Activated CD4-positive, alpha-beta T cell treated with anti-CD3 and anti-CD28 coated beads, Interleukin-2, amount 10 ng/mL, durations not matched to agents 7 days and 5 days (primary cell): ENCODE measurements at regions not wholly inside any gene's neighbourhood (a gene's known extent, or its start where the extent isn't known, plus 50 kb on each side); places are given as distances from the start of the nearest gene placed in this dataset.

Experiments used
- CTCF ChIA-PET: fragments of 350-600 bp; sonication (Branson Sonifier 250); formaldehyde crosslinking; loops from one replicate; lab custom pipeline; 2021; ENCODE audit warnings: antibody characterized with exemption; lab: Charles Lee
- POLR2A ChIA-PET: fragments of 350-600 bp; sonication (Branson Sonifier 250); formaldehyde crosslinking; loops from one replicate; lab custom pipeline; 2021; ENCODE audit warnings: antibody characterized with exemption; lab: Charles Lee
- DNase-seq: peaks from one replicate; pipeline ENCODE4 v3.0.0-alpha.2; 2020
- H3K27ac Mint-ChIP-seq: one replicate; pipeline ENCODE4 v1.8.0; 2021; ENCODE audit warnings: mild to moderate bottlenecking, moderate library complexity, mixed read lengths
- H3K27me3 Mint-ChIP-seq: one replicate; pipeline ENCODE4 v1.8.0; 2021; ENCODE audit warnings: mixed read lengths
- H3K36me3 Mint-ChIP-seq: one replicate; pipeline ENCODE4 v1.8.0; 2021; ENCODE audit warnings: low read depth, mixed read lengths
- H3K4me1 Mint-ChIP-seq: one replicate; pipeline ENCODE4 v1.8.0; 2021; ENCODE audit warnings: mixed read lengths
- H3K4me3 Mint-ChIP-seq: one replicate; pipeline ENCODE4 v1.8.0; 2021; ENCODE audit warnings: mild to moderate bottlenecking, moderate library complexity, mixed read lengths
- H3K9me3 Mint-ChIP-seq: one replicate; pipeline ENCODE4 v1.8.0; 2021; ENCODE audit warnings: mixed read lengths

- no peak for DNase-seq
- H3K36me3 Mint-ChIP-seq, result no peaks in the 10 kb centered on the region
- no peak overlapping the region for H3K4me3 Mint-ChIP-seq
- no peaks in the 10 kb centered on the region for H3K27me3 Mint-ChIP-seq
- ChIA-PET CTCF (no interaction called here), POLR2A (no interaction called here)
- no peaks in the 10 kb centered on the region for H3K4me1 Mint-ChIP-seq
- no peaks in the 10 kb centered on the region for H3K9me3 Mint-ChIP-seq
- H3K27ac Mint-ChIP-seq, result no peak overlapping the region
These were observed 426.8 kb upstream of the ADAMTS5 start for GRCh38 chr21:27393726-27394125.

GRCh38 chr21:27391990-27392389, 425.1 kb upstream of the ADAMTS5 start:
- Mint-ChIP-seq H3K9me3 (no peaks in the 10 kb centered on the region), H3K27me3 (no peaks in the 10 kb centered on the region), H3K4me1 (no peaks in the 10 kb centered on the region), H3K4me3 (no peak overlapping the region), H3K27ac (no peak overlapping the region), H3K36me3 (no peaks in the 10 kb centered on the region)
- ChIA-PET POLR2A (no interaction called here), CTCF (no interaction called here)
- DNase-seq, result no peak

- H3K9me3 Mint-ChIP-seq, result peaks cover 4% of the 10 kb centered on the region
- no peaks in the 10 kb centered on the region for H3K36me3 Mint-ChIP-seq
- no peak overlapping the region for H3K27ac Mint-ChIP-seq
- no peak overlapping the region for H3K4me3 Mint-ChIP-seq
- POLR2A ChIA-PET, result no interaction called here
- CTCF ChIA-PET, result no interaction called here
- DNase-seq, result no peak
- no peaks in the 10 kb centered on the region for H3K27me3 Mint-ChIP-seq
- H3K4me1 Mint-ChIP-seq, result no peaks in the 10 kb centered on the region
These were observed 423.5 kb upstream of the ADAMTS5 start for GRCh38 chr21:27390384-27390783.

GRCh38 chr21:27388825-27389224, 421.9 kb upstream of the ADAMTS5 start:
- Mint-ChIP-seq H3K4me3 (no peak overlapping the region), H3K27me3 (no peaks in the 10 kb centered on the region), H3K27ac (no peak overlapping the region), H3K36me3 (no peaks in the 10 kb centered on the region), H3K9me3 (peaks cover 4% of the 10 kb centered on the region), H3K4me1 (no peaks in the 10 kb centered on the region)
- no peak for DNase-seq
- POLR2A ChIA-PET, result no interaction called here
- CTCF ChIA-PET, result no interaction called here

- ChIA-PET POLR2A (no interaction called here), CTCF (no interaction called here)
- Mint-ChIP-seq H3K27me3 (no peaks in the 10 kb centered on the region), H3K4me3 (no peak overlapping the region), H3K9me3 (peaks cover 4% of the 10 kb centered on the region), H3K27ac (no peak overlapping the region), H3K4me1 (no peaks in the 10 kb centered on the region), H3K36me3 (no peaks in the 10 kb centered on the region)
- no peak for DNase-seq
These were observed 415.5 kb upstream of the ADAMTS5 start for GRCh38 chr21:27382404-27382803.

GRCh38 chr21:27380303-27380702, 413.4 kb upstream of the ADAMTS5 start:
- DNase-seq, result no peak
- Mint-ChIP-seq H3K4me1 (no peaks in the 10 kb centered on the region), H3K36me3 (no peaks in the 10 kb centered on the region), H3K27me3 (no peaks in the 10 kb centered on the region), H3K9me3 (peaks cover 2% of the 10 kb centered on the region), H3K4me3 (no peak overlapping the region), H3K27ac (no peak overlapping the region)
- ChIA-PET POLR2A (no interaction called here), CTCF (no interaction called here)

- Mint-ChIP-seq H3K4me1 (no peaks in the 10 kb centered on the region), H3K4me3 (no peak overlapping the region), H3K27me3 (no peaks in the 10 kb centered on the region), H3K9me3 (peaks cover 2% of the 10 kb centered on the region), H3K36me3 (no peaks in the 10 kb centered on the region), H3K27ac (no peak overlapping the region)
- ChIA-PET POLR2A (no interaction called here), CTCF (no interaction called here)
- DNase-seq, result no peak
These were observed 412.5 kb upstream of the ADAMTS5 start for GRCh38 chr21:27379354-27379753.

GRCh38 chr21:27372381-27372780, 405.5 kb upstream of the ADAMTS5 start:
- no peak for DNase-seq
- Mint-ChIP-seq H3K4me3 (no peak overlapping the region), H3K27me3 (no peaks in the 10 kb centered on the region), H3K9me3 (peaks cover 2% of the 10 kb centered on the region), H3K36me3 (no peaks in the 10 kb centered on the region), H3K27ac (no peak overlapping the region), H3K4me1 (no peaks in the 10 kb centered on the region)
- POLR2A ChIA-PET, result no interaction called here
- CTCF ChIA-PET, result no interaction called here

- H3K27ac Mint-ChIP-seq, result no peak overlapping the region
- no peak for DNase-seq
- no peaks in the 10 kb centered on the region for H3K4me1 Mint-ChIP-seq
- H3K4me3 Mint-ChIP-seq, result no peak overlapping the region
- POLR2A ChIA-PET, result no interaction called here
- H3K27me3 Mint-ChIP-seq, result no peaks in the 10 kb centered on the region
- CTCF ChIA-PET, result no interaction called here
- H3K9me3 Mint-ChIP-seq, result no peaks in the 10 kb centered on the region
- no peaks in the 10 kb centered on the region for H3K36me3 Mint-ChIP-seq
These were observed 405.1 kb upstream of the ADAMTS5 start for GRCh38 chr21:27371975-27372331.

- no peaks in the 10 kb centered on the region for H3K4me1 Mint-ChIP-seq
- H3K4me3 Mint-ChIP-seq, result no peak overlapping the region
- CTCF ChIA-PET, result no interaction called here
- no peak for DNase-seq
- POLR2A ChIA-PET, result no interaction called here
- H3K9me3 Mint-ChIP-seq, result no peaks in the 10 kb centered on the region
- no peaks in the 10 kb centered on the region for H3K27me3 Mint-ChIP-seq
- H3K27ac Mint-ChIP-seq, result no peak overlapping the region
- no peaks in the 10 kb centered on the region for H3K36me3 Mint-ChIP-seq
These were observed 404.5 kb upstream of the ADAMTS5 start for GRCh38 chr21:27371115-27371974.

- no peak overlapping the region for H3K27ac Mint-ChIP-seq
- H3K27me3 Mint-ChIP-seq, result no peaks in the 10 kb centered on the region
- H3K9me3 Mint-ChIP-seq, result no peaks in the 10 kb centered on the region
- ChIA-PET CTCF (no interaction called here), POLR2A (no interaction called here)
- H3K4me3 Mint-ChIP-seq, result no peak overlapping the region
- DNase-seq, result no peak
- H3K36me3 Mint-ChIP-seq, result no peaks in the 10 kb centered on the region
- H3K4me1 Mint-ChIP-seq, result no peaks in the 10 kb centered on the region
These were observed 403.2 kb upstream of the ADAMTS5 start for GRCh38 chr21:27369978-27370571.

GRCh38 chr21:27369234-27369633, 402.3 kb upstream of the ADAMTS5 start:
- H3K27ac Mint-ChIP-seq, result no peak overlapping the region

GRCh38 chr21:27366646-27367235, 399.9 kb upstream of the ADAMTS5 start:
- Mint-ChIP-seq H3K9me3 (no peaks in the 10 kb centered on the region), H3K4me3 (no peak overlapping the region), H3K4me1 (no peaks in the 10 kb centered on the region), H3K27me3 (no peaks in the 10 kb centered on the region), H3K27ac (no peak overlapping the region), H3K36me3 (no peaks in the 10 kb centered on the region)
- no peak for DNase-seq
- CTCF ChIA-PET, result no interaction called here
- POLR2A ChIA-PET, result no interaction called here

More at GRCh38 chr21:27369234-27369633, 402.3 kb upstream of the ADAMTS5 start:
- ChIA-PET POLR2A (no interaction called here), CTCF (no interaction called here)
- H3K36me3 Mint-ChIP-seq, result no peaks in the 10 kb centered on the region
- H3K9me3 Mint-ChIP-seq, result no peaks in the 10 kb centered on the region
- no peak for DNase-seq
- no peaks in the 10 kb centered on the region for H3K4me1 Mint-ChIP-seq
- no peak overlapping the region for H3K4me3 Mint-ChIP-seq
- no peaks in the 10 kb centered on the region for H3K27me3 Mint-ChIP-seq
